22Rv1 (cell line): ENCODE measurements at regions not wholly inside any gene's neighbourhood (a gene's known extent, or its start where the extent isn't known, plus 50 kb on each side); places are given as distances from the start of the nearest gene placed in this dataset.

Experiments used
- ZFX ChIP-seq: fragments of 450-650 bp; IDR thresholded peaks from 2 replicates; pipeline ENCODE4 v1.6.1; 2017; ENCODE audit warnings: antibody characterized with exemption, borderline replicate concordance
- TF ChIP-seq, protein P1 (sequence below): fragments of 450-650 bp; IDR thresholded peaks from 2 replicates; pipeline ENCODE4 v1.5.1; 2017; ENCODE audit warnings: mild to moderate bottlenecking

DNA sequence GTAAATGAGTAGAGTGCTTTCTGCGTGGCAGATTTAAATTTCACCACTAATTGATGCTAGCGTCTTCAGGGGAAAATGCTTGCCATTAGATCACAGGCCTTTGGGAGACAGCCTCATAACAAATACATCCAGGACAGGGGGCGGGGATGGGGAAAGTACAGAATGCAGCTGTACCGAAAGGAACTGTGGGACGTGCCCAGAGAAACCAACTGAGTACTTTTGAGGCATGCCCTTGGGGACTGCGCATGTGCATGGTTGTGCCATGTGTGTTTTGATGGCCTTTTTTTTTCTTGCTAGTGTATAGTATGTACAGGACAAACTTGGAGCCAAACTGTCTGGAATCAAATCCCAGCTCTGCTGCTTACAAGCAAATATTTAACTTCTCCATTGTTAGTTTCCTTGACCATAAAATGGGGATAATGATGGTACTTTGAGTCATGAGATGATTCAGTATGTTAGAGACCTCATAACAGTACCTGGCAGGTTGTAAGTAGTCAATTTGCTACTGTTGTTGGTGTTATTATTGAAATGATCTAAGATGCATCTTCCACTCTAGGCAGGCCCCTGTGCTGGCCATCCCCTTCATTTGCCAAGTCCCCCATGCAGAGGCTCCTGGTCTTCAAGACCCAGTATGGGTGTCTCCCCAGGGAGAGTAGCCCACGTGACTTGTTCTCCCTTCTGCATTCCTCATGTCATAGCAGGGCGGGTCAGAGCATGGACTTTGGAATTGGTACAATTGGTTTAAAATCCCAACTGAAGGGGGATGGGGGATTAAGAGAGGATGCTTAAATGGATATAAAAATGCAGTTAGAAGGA is 68.3 kb upstream of the NPAS1 start:
- TF ChIP-seq, protein P1, sequence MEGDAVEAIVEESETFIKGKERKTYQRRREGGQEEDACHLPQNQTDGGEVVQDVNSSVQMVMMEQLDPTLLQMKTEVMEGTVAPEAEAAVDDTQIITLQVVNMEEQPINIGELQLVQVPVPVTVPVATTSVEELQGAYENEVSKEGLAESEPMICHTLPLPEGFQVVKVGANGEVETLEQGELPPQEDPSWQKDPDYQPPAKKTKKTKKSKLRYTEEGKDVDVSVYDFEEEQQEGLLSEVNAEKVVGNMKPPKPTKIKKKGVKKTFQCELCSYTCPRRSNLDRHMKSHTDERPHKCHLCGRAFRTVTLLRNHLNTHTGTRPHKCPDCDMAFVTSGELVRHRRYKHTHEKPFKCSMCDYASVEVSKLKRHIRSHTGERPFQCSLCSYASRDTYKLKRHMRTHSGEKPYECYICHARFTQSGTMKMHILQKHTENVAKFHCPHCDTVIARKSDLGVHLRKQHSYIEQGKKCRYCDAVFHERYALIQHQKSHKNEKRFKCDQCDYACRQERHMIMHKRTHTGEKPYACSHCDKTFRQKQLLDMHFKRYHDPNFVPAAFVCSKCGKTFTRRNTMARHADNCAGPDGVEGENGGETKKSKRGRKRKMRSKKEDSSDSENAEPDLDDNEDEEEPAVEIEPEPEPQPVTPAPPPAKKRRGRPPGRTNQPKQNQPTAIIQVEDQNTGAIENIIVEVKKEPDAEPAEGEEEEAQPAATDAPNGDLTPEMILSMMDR: no peak
- no peak for TF ChIP-seq ZFX
